B cell (primary cell): ENCODE measurements at regions not wholly inside any gene's neighbourhood (a gene's known extent, or its start where the extent isn't known, plus 50 kb on each side); places are given as distances from the start of the nearest gene placed in this dataset.

Source experiments
- ATAC-seq: fragments of 200-7000 bp; cut with Tn5 transposase; one replicate; pipeline ENCODE4 v1.10.0; 2021; ENCODE audit warnings: low read depth, mild to moderate bottlenecking, moderate number of reproducible peaks, moderate library complexity
- CTCF ChIA-PET: fragments of 350-600 bp; sonication (Branson Sonifier 250); formaldehyde crosslinking; loops from one replicate; lab custom pipeline; 2021; ENCODE audit warnings: antibody characterized with exemption, inconsistent platforms; lab: Charles Lee
- POLR2A ChIA-PET: fragments of 350-600 bp; sonication (Branson Sonifier 250); formaldehyde crosslinking; loops from one replicate; lab custom pipeline; 2021; ENCODE audit warnings: antibody characterized with exemption; lab: Charles Lee
- DNase-seq: peaks from one replicate; pipeline ENCODE4 v3.0.0; 2013
- H2AFZ ChIP-seq: 2 replicates; pipeline ENCODE4 v1.6.1; 2012; ENCODE audit warnings: mild to moderate bottlenecking, low read depth, low read length; ENCODE audit not compliant: insufficient read depth, poor library complexity, severe bottlenecking
- H3K27ac ChIP-seq, 2 donors: 1 replicate in 1 of 2; 2 replicates in 1 of 2; pipeline ENCODE4 v1.5.1; 2012 to 2013; ENCODE audit warnings: low read length in 2 of 2, mild to moderate bottlenecking in 2 of 2, moderate library complexity in 1 of 2
- H3K27me3 ChIP-seq, 4 experiments: fragments of 200-600 bp in 1 of 4; sonication (generic) in 1 of 4; replicated peaks in 1 of 4; 1 replicate in 2 of 4; 2 replicates in 2 of 4; pipeline versions ENCODE4 v1.6.1 to v1.7.0; 2013 to 2016; ENCODE audit warnings: low read length in 3 of 4, mild to moderate bottlenecking in 2 of 4, mixed read lengths in 1 of 4, moderate library complexity in 1 of 4; ENCODE audit not compliant: insufficient read depth in 4 of 4, control insufficient read depth in 3 of 4; ENCODE audit errors: control extremely low read depth in 1 of 4
- H3K36me3 ChIP-seq, 2 experiments: replicated peaks in 1 of 2; 1 replicate in 1 of 2; 2 replicates in 1 of 2; pipeline versions ENCODE4 v1.6.1 to v1.7.1; 2013; ENCODE audit warnings: low read length in 1 of 2; ENCODE audit not compliant: insufficient read depth in 2 of 2, control insufficient read depth in 1 of 2; ENCODE audit errors: control extremely low read depth in 1 of 2, extremely low read depth in 1 of 2
- H3K4me1 ChIP-seq, 2 donors: fragments of 200-600 bp in 1 of 2; sonication (generic) in 1 of 2; 1 replicate in 1 of 2; 2 replicates in 1 of 2; pipeline versions ENCODE4 v1.5.1 to v1.6.1; 2013 to 2017; ENCODE audit warnings: low read length in 2 of 2; ENCODE audit not compliant: control insufficient read depth in 2 of 2, insufficient read depth in 2 of 2
- H3K4me2 ChIP-seq: replicated peaks from 2 replicates; pipeline ENCODE3; 2012; ENCODE audit warnings: mild to moderate bottlenecking, low read depth, low read length; ENCODE audit not compliant: poor library complexity, severe bottlenecking
- H3K4me3 ChIP-seq, 5 experiments: fragments of 200-600 bp in 1 of 5; sonication (generic) in 1 of 5; 1 replicate in 3 of 5; 2 replicates in 2 of 5; pipeline versions ENCODE4 v1.5.1 to v1.7.0; 2011 to 2016; ENCODE audit warnings: low read length in 4 of 5, mild to moderate bottlenecking in 4 of 5, low read depth in 2 of 5, control low read depth in 1 of 5, moderate library complexity in 1 of 5; ENCODE audit not compliant: insufficient read depth in 1 of 5; ENCODE audit errors: control extremely low read depth in 1 of 5, extremely low read depth in 1 of 5
- H3K79me2 ChIP-seq: fragments of 200-600 bp; sonication (generic); one replicate; pipeline ENCODE4 v1.6.0; 2016; ENCODE audit warnings: low read length; ENCODE audit not compliant: control insufficient read depth, insufficient read depth
- H3K9ac ChIP-seq: fragments of 200-600 bp; sonication (generic); 2 replicates; pipeline ENCODE4 v1.6.1; 2017; ENCODE audit warnings: mild to moderate bottlenecking, low read length, moderate library complexity
- H3K9me3 ChIP-seq, 3 donors: one replicate each; pipeline versions ENCODE4 v1.6.1 to v1.7.1; 2013; ENCODE audit warnings: low read length in 2 of 3; ENCODE audit not compliant: control insufficient read depth in 2 of 3, insufficient read depth in 1 of 3; ENCODE audit errors: control extremely low read depth in 1 of 3
- H4K20me1 ChIP-seq: 2 replicates; pipeline ENCODE4 v1.6.0; 2012; ENCODE audit warnings: mild to moderate bottlenecking, low read length; ENCODE audit not compliant: insufficient read depth, control insufficient read depth, poor library complexity, severe bottlenecking
- H3K27ac Mint-ChIP-seq: one replicate; pipeline ENCODE4 v1.8.0; 2021; ENCODE audit warnings: mixed read lengths
- H3K27me3 Mint-ChIP-seq: one replicate; pipeline ENCODE4 v1.8.0; 2021; ENCODE audit warnings: mixed read lengths
- H3K4me1 Mint-ChIP-seq: one replicate; pipeline ENCODE4 v1.8.0; 2021; ENCODE audit warnings: mixed read lengths
- H3K4me3 Mint-ChIP-seq: one replicate; pipeline ENCODE4 v1.8.0; 2021; ENCODE audit warnings: mixed read lengths
- H3K9me3 Mint-ChIP-seq: one replicate; pipeline ENCODE4 v1.8.0; 2022; ENCODE audit warnings: mixed read lengths; ENCODE audit not compliant: insufficient read depth
- CTCF ChIP-seq: fragments of 200-600 bp; IDR thresholded peaks from one replicate; pipeline ENCODE4 v1.8.0; 2022; ENCODE audit warnings: antibody characterized with exemption, mild to moderate bottlenecking
- EZH2 ChIP-seq: IDR thresholded peaks from 2 replicates; pipeline ENCODE4 v1.6.1; 2012; ENCODE audit warnings: borderline replicate concordance, low read depth, mild to moderate bottlenecking, moderate library complexity, low read length; ENCODE audit not compliant: insufficient read depth, poor library complexity, severe bottlenecking
- WGBS: methylation state at CpG from one replicate; pipeline ENCODE4 v1.1.5; 2013; ENCODE audit warnings: missing lambda C conversion rate; ENCODE audit not compliant: insufficient coverage; 5-methylcytosine and 5-hydroxymethylcytosine counted together
- intact Hi-C: fragments of 100-400 bp; cut with micrococcal nuclease; formaldehyde crosslinking; loops from one replicate; pipeline ENCODE4 v1.10.0; 2022

GRCh38 chr12:113684908-113685782 lies 213.5 kb upstream of the LHX5 start:
- ChIA-PET POLR2A (no interaction called here), CTCF (no interaction called here)
- Histone ChIP-seq H3K27me3 (no peaks in the 10 kb centered on the region), H3K9ac (no peak overlapping the region), H3K36me3 (no peaks in the 10 kb centered on the region), H3K79me2 (no peaks in the 10 kb centered on the region), H3K4me1 (no peaks in the 10 kb centered on the region), H3K27ac (no peak overlapping the region), H3K4me3 (no peak overlapping the region), H3K4me2 (no peak overlapping the region), H4K20me1 (no peaks in the 10 kb centered on the region), H2AFZ (no peak overlapping the region), H3K9me3 (peaks cover 0 to 4% (median 0%) of the 10 kb centered on the region in 3 donors)
- intact Hi-C loops, result no loop called here
- TF ChIP-seq EZH2 (no peak), CTCF (no peak)
- Mint-ChIP-seq H3K4me1 (no peaks in the 10 kb centered on the region), H3K9me3 (peaks cover 2% of the 10 kb centered on the region), H3K27ac (no peak overlapping the region), H3K27me3 (no peaks in the 10 kb centered on the region), H3K4me3 (no peak overlapping the region)
- whole genome bisulfite sequencing, result 73% methylated on average over 20 of the region's 20 CpGs
- DNase-seq (no peak), ATAC-seq (no peak)
